GM19240 (cell line): ENCODE measurements at regions not wholly inside any gene's neighbourhood (a gene's known extent, or its start where the extent isn't known, plus 50 kb on each side); places are given as distances from the start of the nearest gene placed in this dataset.
"Not testable (repeated sequence)": the region's sequence is repeated elsewhere in the genome, so short reads cannot be mapped to it uniquely, and the experiment has no call there.

ENCODE experiments used
- DNase-seq: peaks from one replicate; pipeline ENCODE4 v3.0.0; 2011; ENCODE audit warnings: low spot score; ENCODE audit not compliant: insufficient read length

GRCh38 chr5:118604106-118604505 is 384.2 kb downstream of the DTWD2 start:
- no peak for DNase-seq

- DNase-seq: no peak
These were observed 385.1 kb downstream of the DTWD2 start for GRCh38 chr5:118603278-118603677.

GRCh38 chr5:118598311-118598710 is 390.0 kb downstream of the DTWD2 start:
- DNase-seq: no peak

- no peak for DNase-seq
These were observed 390.8 kb downstream of the DTWD2 start for GRCh38 chr5:118597543-118597942.

GRCh38 chr5:118596255-118596654 is 392.1 kb downstream of the DTWD2 start:
- no peak for DNase-seq

GRCh38 chr5:118593003-118593328 is 395.4 kb downstream of the DTWD2 start:
- DNase-seq: no peak

GRCh38 chr5:118592229-118593002 is 395.9 kb downstream of the DTWD2 start:
- no peak for DNase-seq

- no peak for DNase-seq
These were observed 397.5 kb downstream of the DTWD2 start for GRCh38 chr5:118590806-118591205.

- DNase-seq: no peak
These were observed 407.4 kb downstream of the DTWD2 start for GRCh38 chr5:118580949-118581348.

GRCh38 chr5:118578093-118578492 is 410.3 kb downstream of the DTWD2 start:
- DNase-seq: no peak

- DNase-seq: no peak
These were observed 410.7 kb downstream of the DTWD2 start for GRCh38 chr5:118577621-118578020.

GRCh38 chr5:118570276-118570675 is 418.1 kb downstream of the DTWD2 start:
- not testable (repeated sequence) for DNase-seq

GRCh38 chr5:118569596-118569995 is 418.8 kb downstream of the DTWD2 start:
- not testable (repeated sequence) for DNase-seq

- DNase-seq: no peak
These were observed 422.9 kb downstream of the DTWD2 start for GRCh38 chr5:118565335-118565971.

GRCh38 chr5:118561971-118562370 is 426.4 kb downstream of the DTWD2 start:
- no peak for DNase-seq

- DNase-seq: no peak
These were observed 427.1 kb downstream of the DTWD2 start for GRCh38 chr5:118561235-118561634.

- no peak for DNase-seq
These were observed 429.5 kb downstream of the DTWD2 start for GRCh38 chr5:118558871-118559270.

- no peak for DNase-seq
These were observed 431.1 kb downstream of the DTWD2 start for GRCh38 chr5:118557251-118557661.

GRCh38 chr5:118556792-118557191 is 431.6 kb downstream of the DTWD2 start:
- DNase-seq: no peak

GRCh38 chr5:118555727-118556126 is 432.6 kb downstream of the DTWD2 start:
- no peak for DNase-seq

- no peak for DNase-seq
These were observed 433.4 kb downstream of the DTWD2 start for GRCh38 chr5:118554981-118555380.

GRCh38 chr5:118554241-118554640 is 434.1 kb downstream of the DTWD2 start:
- no peak for DNase-seq

GRCh38 chr5:118553662-118554061 is 434.7 kb downstream of the DTWD2 start:
- no peak for DNase-seq
